SK-N-SH (cell line): ENCODE measurements at regions not wholly inside any gene's neighbourhood (a gene's known extent, or its start where the extent isn't known, plus 50 kb on each side); places are given as distances from the start of the nearest gene placed in this dataset.

Experiments used
- CTCF ChIA-PET: fragments of 300-600, 350-600 bp; formaldehyde crosslinking; extraction: SDS; loops from one replicate; lab custom pipeline; 2021; lab: Yijun Ruan, JAX
- POLR2A ChIA-PET: fragments of 350-600 bp; sonication (Branson Sonifier 250); formaldehyde crosslinking; extraction: SDS; loops from one replicate; lab custom pipeline; 2020; ENCODE audit warnings: antibody characterized with exemption, inconsistent platforms; lab: Yijun Ruan, JAX
- DNase-seq: peaks from one replicate; pipeline ENCODE4 v3.0.0; 2012
- H2AFZ ChIP-seq: fragments of 200-600 bp; sonication (generic); 2 replicates; pipeline ENCODE4 v1.8.1; 2016; ENCODE audit warnings: antibody characterized with exemption, mild to moderate bottlenecking, low read depth
- H3F3A ChIP-seq: fragments of 200-600 bp; sonication (generic); replicated peaks from 2 replicates; pipeline ENCODE3; 2016; ENCODE audit warnings: antibody characterized with exemption, mild to moderate bottlenecking; ENCODE audit not compliant: insufficient read depth
- H3K27ac ChIP-seq, 2 experiments: fragments of 200-500 bp in 1 of 2; fragments of 200-600 bp in 1 of 2; sonication (Bioruptor generic) in 1 of 2; sonication (generic), shearing (Covaris generic) in 1 of 2; 2 replicates each; pipeline versions ENCODE4 v1.5.1 to v1.6.1; 2014 to 2016; ENCODE audit warnings: low read depth in 2 of 2, inconsistent platforms in 1 of 2, low read length in 1 of 2, mild to moderate bottlenecking in 1 of 2, mixed read lengths in 1 of 2
- H3K27me3 ChIP-seq: fragments of 200-600 bp; sonication (generic), shearing (Covaris generic); 2 replicates; pipeline ENCODE4 v1.6.1; 2016; ENCODE audit warnings: mixed run types; ENCODE audit not compliant: insufficient read depth
- H3K36me3 ChIP-seq, 2 experiments: fragments of 200-500 bp in 1 of 2; fragments of 200-600 bp in 1 of 2; sonication (Bioruptor generic) in 1 of 2; sonication (generic) in 1 of 2; replicated peaks in 1 of 2; 2 replicates each; pipeline versions ENCODE3 to v1.5.1; 2014 to 2016; ENCODE audit warnings: low read length in 1 of 2, mild to moderate bottlenecking in 1 of 2; ENCODE audit not compliant: insufficient read depth in 2 of 2, control insufficient read depth in 1 of 2
- H3K4me1 ChIP-seq, 2 experiments: fragments of 200-500 bp in 1 of 2; fragments of 200-600 bp in 1 of 2; sonication (Bioruptor generic) in 1 of 2; sonication (generic), shearing (Covaris generic) in 1 of 2; 2 replicates each; pipeline versions ENCODE4 v1.5.1 to v1.6.1; 2014 to 2016; ENCODE audit warnings: low read depth in 1 of 2, low read length in 1 of 2, mixed run types in 1 of 2; ENCODE audit not compliant: insufficient read depth in 2 of 2, control insufficient read depth in 1 of 2
- H3K4me2 ChIP-seq: fragments of 200-600 bp; sonication (generic), shearing (Covaris generic); 2 replicates; pipeline ENCODE4 v1.6.1; 2017; ENCODE audit warnings: mixed run types
- H3K4me3 ChIP-seq, 2 experiments: fragments of 200-500 bp in 1 of 2; fragments of 200-600 bp in 1 of 2; sonication (Bioruptor generic) in 1 of 2; sonication (generic), shearing (Covaris generic) in 1 of 2; 2 replicates each; pipeline versions ENCODE4 v1.5.1 to v1.8.1; 2014 to 2016; ENCODE audit warnings: low read depth in 2 of 2, inconsistent platforms in 1 of 2, low read length in 1 of 2, mild to moderate bottlenecking in 1 of 2, mixed read lengths in 1 of 2, moderate library complexity in 1 of 2
- H3K79me2 ChIP-seq: fragments of 200-600 bp; sonication (generic); 2 replicates; pipeline ENCODE4 v1.8.1; 2017; ENCODE audit warnings: mild to moderate bottlenecking; ENCODE audit not compliant: insufficient read depth
- H3K9ac ChIP-seq: fragments of 200-600 bp; sonication (generic); 2 replicates; pipeline ENCODE4 v1.6.1; 2017; ENCODE audit warnings: mixed run types
- H3K9me2 ChIP-seq: fragments of 200-600 bp; sonication (generic); 2 replicates; pipeline ENCODE4 v1.6.1; 2017; ENCODE audit warnings: mixed run types
- H3K9me3 ChIP-seq: fragments of 200-600 bp; sonication (generic); 2 replicates; pipeline ENCODE4 v1.6.1; 2017; ENCODE audit warnings: mixed run types, mild to moderate bottlenecking, moderate library complexity
- H4K20me1 ChIP-seq: fragments of 200-600 bp; sonication (generic); 2 replicates; pipeline ENCODE4 v1.6.1; 2017; ENCODE audit warnings: mild to moderate bottlenecking, mixed run types; ENCODE audit not compliant: insufficient read depth
- CHD2 ChIP-seq: fragments of 150-350 bp; IDR thresholded peaks from 2 replicates; pipeline ENCODE4 v1.6.1; 2018; ENCODE audit warnings: low read length; ENCODE audit not compliant: partially characterized antibody
- ELF1 ChIP-seq: IDR thresholded peaks from 2 replicates; pipeline ENCODE4 v1.4.0; 2012
- FOSL2 ChIP-seq: IDR thresholded peaks from 2 replicates; pipeline ENCODE4 v1.4.0; 2012; ENCODE audit warnings: low read depth, mild to moderate bottlenecking, moderate library complexity, borderline replicate concordance
- FOXJ3 ChIP-seq: sonication (generic); formaldehyde crosslinking; IDR thresholded peaks from 2 replicates; pipeline ENCODE4 v1.5.1; 2020; ENCODE audit warnings: mild to moderate bottlenecking, missing genetic modification reagents
- FOXM1 ChIP-seq: IDR thresholded peaks from 2 replicates; pipeline ENCODE4 v1.4.0; 2012; ENCODE audit warnings: low read depth, mild to moderate bottlenecking
- GABPA ChIP-seq: IDR thresholded peaks from 2 replicates; pipeline ENCODE4 v1.4.0; 2012; ENCODE audit warnings: low read depth, mild to moderate bottlenecking
- GATA2 ChIP-seq: sonication (generic); formaldehyde crosslinking; IDR thresholded peaks from 2 replicates; pipeline ENCODE4 v1.5.0; 2020; ENCODE audit warnings: mild to moderate bottlenecking, missing genetic modification reagents
- MXI1 ChIP-seq: IDR thresholded peaks from 2 replicates; pipeline ENCODE4 v1.6.1; 2012; ENCODE audit warnings: mild to moderate bottlenecking, low read depth, low read length, improper control_type of control experiment
- NFIC ChIP-seq: IDR thresholded peaks from 2 replicates; pipeline ENCODE4 v1.4.0; 2012; ENCODE audit warnings: borderline replicate concordance
- POLR2AphosphoS5 ChIP-seq: IDR thresholded peaks from 2 replicates; pipeline ENCODE4 v1.6.1; 2012; ENCODE audit warnings: low read depth, low read length
- RAD21 ChIP-seq: IDR thresholded peaks from 2 replicates; pipeline ENCODE4 v1.6.1; 2012; ENCODE audit warnings: mild to moderate bottlenecking, low read length
- RCOR1 ChIP-seq: fragments of 150-350 bp; IDR thresholded peaks from 2 replicates; pipeline ENCODE4 v1.6.1; 2017; ENCODE audit warnings: antibody characterized with exemption, low read length
- RXRA ChIP-seq: IDR thresholded peaks from 2 replicates; pipeline ENCODE4 v1.4.0; 2012; ENCODE audit warnings: low read depth, mild to moderate bottlenecking, borderline replicate concordance
- SIN3A ChIP-seq: IDR thresholded peaks from 2 replicates; pipeline ENCODE4 v1.6.1; 2012; ENCODE audit warnings: low read depth, mild to moderate bottlenecking, low read length, moderate library complexity, borderline replicate concordance
- SMC3 ChIP-seq: IDR thresholded peaks from 2 replicates; pipeline ENCODE4 v1.6.1; 2012; ENCODE audit warnings: low read depth, low read length, improper control_type of control experiment
- TCF12 ChIP-seq: IDR thresholded peaks from 2 replicates; pipeline ENCODE4 v1.4.0; 2012
- TEAD4 ChIP-seq: IDR thresholded peaks from 2 replicates; pipeline ENCODE4 v1.4.0; 2012; ENCODE audit warnings: mild to moderate bottlenecking, borderline replicate concordance; ENCODE audit not compliant: insufficient read depth
- USF1 ChIP-seq: IDR thresholded peaks from 2 replicates; pipeline ENCODE4 v1.4.0; 2012; ENCODE audit warnings: low read depth, borderline replicate concordance
- USF2 ChIP-seq: fragments of 150-350 bp; IDR thresholded peaks from 2 replicates; pipeline ENCODE4 v1.6.1; 2017; ENCODE audit warnings: antibody characterized with exemption, low read length, low read depth, borderline replicate concordance
- YY1 ChIP-seq: IDR thresholded peaks from 2 replicates; pipeline ENCODE4 v1.4.0; 2012; ENCODE audit warnings: low read depth, mild to moderate bottlenecking
- WGBS: methylation state at CpG from one replicate; pipeline ENCODE4 v1.1.6; 2017; ENCODE audit warnings: low lambda C conversion rate; 5-methylcytosine and 5-hydroxymethylcytosine counted together
- TF ChIP-seq, protein P1 (sequence below): IDR thresholded peaks from 2 replicates; pipeline ENCODE4; 2012
- TF ChIP-seq, protein P2 (sequence below): fragments of 150-350 bp; IDR thresholded peaks from 2 replicates; pipeline ENCODE4 v1.6.1; 2016; ENCODE audit warnings: mild to moderate bottlenecking, low read depth, low read length

- Histone ChIP-seq H3K27me3 (no peaks in the 10 kb centered on the region), H3K9me2 (no peaks in the 10 kb centered on the region), H3K9me3 (no peaks in the 10 kb centered on the region), H3K79me2 (no peaks in the 10 kb centered on the region), H3K4me1 (no peaks in the 10 kb centered on the region), H3K4me2 (no peak overlapping the region), H2AFZ (no peak overlapping the region), H3K36me3 (no peaks in the 10 kb centered on the region), H3F3A (no peaks in the 10 kb centered on the region), H3K4me3 (no peak overlapping the region), H3K27ac (no peak overlapping the region), H3K9ac (no peak overlapping the region), H4K20me1 (no peaks in the 10 kb centered on the region)
- POLR2A ChIA-PET, result no interaction called here
- CTCF ChIA-PET, result no interaction called here
- 0% methylated on average over 1 of the region's 1 CpG for WGBS
- no peak for TF ChIP-seq MXI1
- no peak for TF ChIP-seq FOXM1
- TF ChIP-seq SMC3, result no peak
- no peak for TF ChIP-seq CHD2
- no peak for TF ChIP-seq USF1
- no peak for TF ChIP-seq SIN3A
- no peak for TF ChIP-seq GATA2 (CRISPR knock-in tag)
- TF ChIP-seq FOXJ3, result no peak
- TF ChIP-seq RXRA, result no peak
- TF ChIP-seq NFIC, result no peak
- TF ChIP-seq TCF12, result no peak
- no peak for TF ChIP-seq TEAD4
- TF ChIP-seq ELF1, result no peak
- TF ChIP-seq FOSL2, result no peak
- TF ChIP-seq GABPA, result no peak
- TF ChIP-seq, protein P1, sequence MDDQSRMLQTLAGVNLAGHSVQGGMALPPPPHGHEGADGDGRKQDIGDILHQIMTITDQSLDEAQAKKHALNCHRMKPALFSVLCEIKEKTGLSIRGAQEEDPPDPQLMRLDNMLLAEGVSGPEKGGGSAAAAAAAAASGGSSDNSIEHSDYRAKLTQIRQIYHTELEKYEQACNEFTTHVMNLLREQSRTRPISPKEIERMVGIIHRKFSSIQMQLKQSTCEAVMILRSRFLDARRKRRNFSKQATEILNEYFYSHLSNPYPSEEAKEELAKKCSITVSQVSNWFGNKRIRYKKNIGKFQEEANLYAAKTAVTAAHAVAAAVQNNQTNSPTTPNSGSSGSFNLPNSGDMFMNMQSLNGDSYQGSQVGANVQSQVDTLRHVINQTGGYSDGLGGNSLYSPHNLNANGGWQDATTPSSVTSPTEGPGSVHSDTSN, result no peak
- TF ChIP-seq RAD21, result no peak
- TF ChIP-seq POLR2AphosphoS5, result no peak
- no peak for DNase-seq
These were observed 103.8 kb upstream of the PCDH10 start for GRCh38 chr4:133045288-133045687.

- no peaks in the 10 kb centered on the region for H3F3A ChIP-seq
- CTCF ChIA-PET, result no interaction called here
- H3K9ac ChIP-seq, result no peak overlapping the region
- no peaks in the 10 kb centered on the region for H3K36me3 ChIP-seq
- H2AFZ ChIP-seq, result no peak overlapping the region
- no peak overlapping the region for H3K4me3 ChIP-seq
- no peaks in the 10 kb centered on the region for H3K27me3 ChIP-seq
- TF ChIP-seq USF2 (no peak), RAD21 (no peak), RCOR1 (no peak), TEAD4 (no peak), RXRA (no peak), GABPA (no peak), YY1 (no peak)
- TF ChIP-seq, protein P2, sequence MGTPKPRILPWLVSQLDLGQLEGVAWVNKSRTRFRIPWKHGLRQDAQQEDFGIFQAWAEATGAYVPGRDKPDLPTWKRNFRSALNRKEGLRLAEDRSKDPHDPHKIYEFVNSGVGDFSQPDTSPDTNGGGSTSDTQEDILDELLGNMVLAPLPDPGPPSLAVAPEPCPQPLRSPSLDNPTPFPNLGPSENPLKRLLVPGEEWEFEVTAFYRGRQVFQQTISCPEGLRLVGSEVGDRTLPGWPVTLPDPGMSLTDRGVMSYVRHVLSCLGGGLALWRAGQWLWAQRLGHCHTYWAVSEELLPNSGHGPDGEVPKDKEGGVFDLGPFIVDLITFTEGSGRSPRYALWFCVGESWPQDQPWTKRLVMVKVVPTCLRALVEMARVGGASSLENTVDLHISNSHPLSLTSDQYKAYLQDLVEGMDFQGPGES, result no peak
- TF ChIP-seq, all 33 proteins: peak for 0
- no peak overlapping the region for H3K4me2 ChIP-seq
- H4K20me1 ChIP-seq, result no peaks in the 10 kb centered on the region
- DNase-seq, result no peak
- H3K27ac ChIP-seq, result no peak overlapping the region
- no peaks in the 10 kb centered on the region for H3K4me1 ChIP-seq
- POLR2A ChIA-PET, result no interaction called here
- no peaks in the 10 kb centered on the region for H3K9me2 ChIP-seq
- WGBS, result 7% methylated on average over 3 of the region's 4 CpGs
- no peaks in the 10 kb centered on the region for H3K9me3 ChIP-seq
- no peaks in the 10 kb centered on the region for H3K79me2 ChIP-seq
These were observed 102.9 kb upstream of the PCDH10 start for GRCh38 chr4:133046156-133046555.
